SK-N-MC (cell line): ENCODE measurements at regions not wholly inside any gene's neighbourhood (a gene's known extent, or its start where the extent isn't known, plus 50 kb on each side); places are given as distances from the start of the nearest gene placed in this dataset.

Experiments
- EZH2 ChIP-seq: fragments of 200-600 bp; sonication (generic); IDR thresholded peaks from one replicate; pipeline ENCODE4 v1.6.1; 2017; ENCODE audit warnings: antibody characterized with exemption
- FOXP2 ChIP-seq: optimal IDR thresholded peaks from 2 replicates; pipeline ENCODE3; 2011; ENCODE audit warnings: mild to moderate bottlenecking, moderate library complexity; ENCODE audit not compliant: insufficient read depth; ENCODE audit errors: extremely low read length, control extremely low read depth
- POLR2AphosphoS5 ChIP-seq: IDR thresholded peaks from 2 replicates; pipeline ENCODE4 v1.6.1; 2012; ENCODE audit warnings: mild to moderate bottlenecking, low read depth, low read length, borderline replicate concordance

- no peak for TF ChIP-seq POLR2AphosphoS5
- no peak for TF ChIP-seq FOXP2
- TF ChIP-seq EZH2, result no peak
Measured at GRCh38 chr1:88009916-88010315, 674.2 kb upstream of the PKN2 start.
